PC-3 (cell line): ENCODE measurements at regions not wholly inside any gene's neighbourhood (a gene's known extent, or its start where the extent isn't known, plus 50 kb on each side); places are given as distances from the start of the nearest gene placed in this dataset.

ENCODE experiments used
- ATAC-seq: fragments of 200-7000 bp; cut with Tn5 transposase; 2 replicates; pipeline ENCODE4 v1.9.1; 2020; ENCODE audit warnings: mild to moderate bottlenecking, moderate library complexity
- BruUV-seq: library from RNA; stranded (reverse); fragments of 400-500 nt; replicated peaks from 2 replicates; lab custom pipeline; 2021; lab: Mats Ljungman, UMichigan
- CTCF ChIA-PET: fragments of 300-600 bp; sonication (Branson Sonifier 250); formaldehyde crosslinking; loops from one replicate; lab custom pipeline; 2022; ENCODE audit warnings: antibody characterized with exemption; lab: Charles Lee
- POLR2A ChIA-PET: fragments of 300-600 bp; sonication (Branson Sonifier 250); formaldehyde crosslinking; loops from one replicate; lab custom pipeline; 2022; ENCODE audit warnings: antibody characterized with exemption; ENCODE audit not compliant: unreplicated experiment; lab: Charles Lee
- DNase-seq: peaks from one replicate; pipeline ENCODE4 v3.0.0-alpha.2; 2015
- H2AFZ ChIP-seq: fragments of 300-600 bp; sonication (generic); 2 replicates; pipeline ENCODE4 v1.6.0; 2016; ENCODE audit warnings: antibody characterized with exemption, low read length
- H3F3A ChIP-seq: fragments of 300-600 bp; sonication (generic); one replicate; pipeline ENCODE4 v1.6.0; 2017; ENCODE audit warnings: antibody characterized with exemption, low read length, control low read depth, mild to moderate bottlenecking; ENCODE audit not compliant: unreplicated experiment
- H3K27ac ChIP-seq: fragments of 300-600 bp; sonication (generic); 2 replicates; pipeline ENCODE4 v1.5.1; 2016; ENCODE audit warnings: mild to moderate bottlenecking, low read length
- H3K27me3 ChIP-seq: fragments of 300-600 bp; sonication (generic); 2 replicates; pipeline ENCODE4 v1.6.1; 2016; ENCODE audit warnings: low read length, mixed read lengths
- H3K36me3 ChIP-seq: fragments of 300-600 bp; sonication (generic); 2 replicates; pipeline ENCODE4 v1.6.1; 2016; ENCODE audit warnings: low read depth, mixed run types, low read length, mixed read lengths
- H3K4me1 ChIP-seq: fragments of 300-600 bp; sonication (generic); 2 replicates; pipeline ENCODE4 v1.5.1; 2016; ENCODE audit warnings: low read length; ENCODE audit not compliant: insufficient read depth
- H3K4me2 ChIP-seq: fragments of 300-600 bp; sonication (generic); 2 replicates; pipeline ENCODE4 v1.6.0; 2016; ENCODE audit warnings: low read length
- H3K4me3 ChIP-seq: fragments of 300-600 bp; sonication (generic); 2 replicates; pipeline ENCODE4 v1.5.1; 2016; ENCODE audit warnings: mild to moderate bottlenecking, low read length, mixed read lengths
- H3K79me2 ChIP-seq: fragments of 300-600 bp; sonication (generic); 2 replicates; pipeline ENCODE4 v1.6.1; 2017; ENCODE audit warnings: low read length, mixed read lengths
- H3K9ac ChIP-seq: fragments of 300-600 bp; sonication (generic); 2 replicates; pipeline ENCODE4 v1.6.0; 2016; ENCODE audit warnings: mild to moderate bottlenecking, low read length
- H3K9me2 ChIP-seq: fragments of 300-600 bp; sonication (generic); replicated peaks from 2 replicates; pipeline ENCODE4 v1.6.1; 2016; ENCODE audit warnings: mixed run types, low read length, mixed read lengths
- H3K9me3 ChIP-seq: fragments of 300-600 bp; sonication (generic); 2 replicates; pipeline ENCODE4 v1.6.1; 2016; ENCODE audit warnings: low read length, mixed read lengths
- H4K20me1 ChIP-seq: fragments of 300-600 bp; sonication (generic); 2 replicates; pipeline ENCODE4 v1.6.1; 2016; ENCODE audit warnings: low read length, mixed read lengths
- EZH2 ChIP-seq: fragments of 300-600 bp; sonication (generic); IDR thresholded peaks from one replicate; pipeline ENCODE4 v1.6.1; 2017; ENCODE audit warnings: antibody characterized with exemption, mild to moderate bottlenecking, low read length; ENCODE audit not compliant: unreplicated experiment
- EZH2phosphoT487 ChIP-seq: fragments of 300-600 bp; sonication (generic); IDR thresholded peaks from 2 replicates; pipeline ENCODE4 v1.6.1; 2018; ENCODE audit warnings: mild to moderate bottlenecking, antibody characterized with exemption, low read length, borderline replicate concordance
- intact Hi-C: fragments of 100-400 bp; cut with micrococcal nuclease; formaldehyde crosslinking; loops from 2 replicates; pipeline ENCODE4 v1.9.0; 2023
- TF ChIP-seq, protein P1 (sequence below): fragments of 300-600 bp; sonication (generic); conservative IDR thresholded peaks from 2 replicates; pipeline ENCODE4 v1.5.1; 2017; ENCODE audit warnings: antibody characterized with exemption, low read depth, mild to moderate bottlenecking, low read length

GRCh38 chr15:61736790-61737189 is 323.5 kb downstream of the VPS13C start:
- H4K20me1 ChIP-seq, result no peaks in the 10 kb centered on the region
- no peak overlapping the region for H3K4me3 ChIP-seq
- no peak overlapping the region for H3K4me2 ChIP-seq
- H3K79me2 ChIP-seq, result no peaks in the 10 kb centered on the region
- no peak overlapping the region for H3K27ac ChIP-seq
- no peaks in the 10 kb centered on the region for H3K36me3 ChIP-seq
- TF ChIP-seq, protein P1, sequence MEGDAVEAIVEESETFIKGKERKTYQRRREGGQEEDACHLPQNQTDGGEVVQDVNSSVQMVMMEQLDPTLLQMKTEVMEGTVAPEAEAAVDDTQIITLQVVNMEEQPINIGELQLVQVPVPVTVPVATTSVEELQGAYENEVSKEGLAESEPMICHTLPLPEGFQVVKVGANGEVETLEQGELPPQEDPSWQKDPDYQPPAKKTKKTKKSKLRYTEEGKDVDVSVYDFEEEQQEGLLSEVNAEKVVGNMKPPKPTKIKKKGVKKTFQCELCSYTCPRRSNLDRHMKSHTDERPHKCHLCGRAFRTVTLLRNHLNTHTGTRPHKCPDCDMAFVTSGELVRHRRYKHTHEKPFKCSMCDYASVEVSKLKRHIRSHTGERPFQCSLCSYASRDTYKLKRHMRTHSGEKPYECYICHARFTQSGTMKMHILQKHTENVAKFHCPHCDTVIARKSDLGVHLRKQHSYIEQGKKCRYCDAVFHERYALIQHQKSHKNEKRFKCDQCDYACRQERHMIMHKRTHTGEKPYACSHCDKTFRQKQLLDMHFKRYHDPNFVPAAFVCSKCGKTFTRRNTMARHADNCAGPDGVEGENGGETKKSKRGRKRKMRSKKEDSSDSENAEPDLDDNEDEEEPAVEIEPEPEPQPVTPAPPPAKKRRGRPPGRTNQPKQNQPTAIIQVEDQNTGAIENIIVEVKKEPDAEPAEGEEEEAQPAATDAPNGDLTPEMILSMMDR, result no peak
- TF ChIP-seq EZH2phosphoT487, result no peak
- TF ChIP-seq EZH2, result no peak
- ChIA-PET POLR2A (no interaction called here), CTCF (no interaction called here)
- BruUV-seq, result no TSS peak
- H3K4me1 ChIP-seq, result no peaks in the 10 kb centered on the region
- H2AFZ ChIP-seq, result no peak overlapping the region
- H3K9me2 ChIP-seq, result no peaks in the 10 kb centered on the region
- H3F3A ChIP-seq, result no peaks in the 10 kb centered on the region
- ATAC-seq (no peak), DNase-seq (no peak)
- H3K9ac ChIP-seq, result no peak overlapping the region
- H3K9me3 ChIP-seq, result no peaks in the 10 kb centered on the region
- H3K27me3 ChIP-seq, result peaks cover 15% of the 10 kb centered on the region; the same call in 1 of the 2 replicates
- intact Hi-C loops, result no loop called here

DNA sequence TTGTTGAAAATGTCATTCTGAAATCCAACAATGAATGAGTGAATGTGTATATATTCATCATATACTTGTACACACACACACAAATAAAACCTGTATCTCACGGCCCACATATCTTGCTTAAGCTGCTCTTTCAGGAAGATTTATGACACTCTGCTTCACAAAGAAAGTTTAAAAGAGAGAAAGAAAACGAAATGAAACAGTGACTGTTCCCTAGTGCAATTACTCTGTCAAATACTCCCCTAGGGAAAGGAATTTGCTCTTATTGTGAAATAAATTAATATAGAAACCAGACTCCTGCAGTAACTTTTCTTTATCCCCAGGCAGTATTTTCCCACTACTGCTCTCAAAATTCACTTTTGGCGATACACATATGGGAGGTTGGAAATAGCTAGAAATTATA is 329.1 kb downstream of the VPS13C start:
- BruUV-seq, result no TSS peak
- Histone ChIP-seq H3K9ac (no peak overlapping the region), H3K27me3 (peaks cover 50% of the 10 kb centered on the region), H3F3A (no peaks in the 10 kb centered on the region), H3K9me3 (no peaks in the 10 kb centered on the region), H3K9me2 (no peaks in the 10 kb centered on the region), H2AFZ (no peak overlapping the region), H3K4me2 (no peak overlapping the region), H3K4me3 (no peak overlapping the region), H4K20me1 (no peaks in the 10 kb centered on the region), H3K79me2 (no peaks in the 10 kb centered on the region), H3K36me3 (no peaks in the 10 kb centered on the region), H3K4me1 (no peaks in the 10 kb centered on the region), H3K27ac (no peak overlapping the region)
- DNase-seq (no peak), ATAC-seq (no peak)
- ChIA-PET CTCF (no interaction called here), POLR2A (no interaction called here)
- intact Hi-C loops, result no loop called here
- TF ChIP-seq, protein P1, result no peak
- no peak for TF ChIP-seq EZH2
- no peak for TF ChIP-seq EZH2phosphoT487

- no peak overlapping the region for H3K4me3 ChIP-seq
- H3K9ac ChIP-seq, result no peak overlapping the region
- no peak overlapping the region for H3K27ac ChIP-seq
- POLR2A ChIA-PET, result no interaction called here
- H3K36me3 ChIP-seq, result no peaks in the 10 kb centered on the region
- H3K27me3 ChIP-seq, result peaks cover 54% of the 10 kb centered on the region
- no peaks in the 10 kb centered on the region for H4K20me1 ChIP-seq
- H3K9me3 ChIP-seq, result no peaks in the 10 kb centered on the region
- CTCF ChIA-PET, result no interaction called here
- H3K4me2 ChIP-seq, result no peak overlapping the region
- no peaks in the 10 kb centered on the region for H3K9me2 ChIP-seq
- DNase-seq (no peak), ATAC-seq (no peak)
- H2AFZ ChIP-seq, result no peak overlapping the region
- H3F3A ChIP-seq, result no peaks in the 10 kb centered on the region
- intact Hi-C loops, result no loop called here
- H3K79me2 ChIP-seq, result no peaks in the 10 kb centered on the region
- no peak for TF ChIP-seq EZH2phosphoT487
- TF ChIP-seq, protein P1, result no peak
- no peak for TF ChIP-seq EZH2
- H3K4me1 ChIP-seq, result no peaks in the 10 kb centered on the region
- no TSS peak for BruUV-seq
Measured at GRCh38 chr15:61729646-61730045, 330.6 kb downstream of the VPS13C start.
